ENCODE measurements at regions not wholly inside any gene's neighbourhood (a gene's known extent, or its start where the extent isn't known, plus 50 kb on each side); places are given as distances from the start of the nearest gene placed in this dataset.

DNA sequence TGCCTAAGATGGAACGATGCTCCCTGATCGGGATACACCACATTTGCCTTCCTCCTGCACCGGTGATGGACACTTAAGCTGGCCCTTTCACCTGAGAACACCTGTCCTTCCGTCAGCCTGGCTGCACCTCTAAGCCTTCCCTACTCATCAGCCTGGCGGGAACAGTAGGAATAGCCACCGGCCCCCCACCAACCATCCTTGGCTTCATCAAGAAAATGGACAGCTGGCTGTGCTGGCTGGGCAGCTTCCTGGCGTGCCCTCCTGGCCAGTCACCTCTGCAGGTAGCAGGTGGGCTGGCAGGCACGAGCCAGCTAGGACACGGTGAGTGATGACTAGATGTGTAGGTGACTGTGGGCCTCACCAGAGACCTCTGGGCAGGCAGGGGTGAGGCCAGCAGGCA, 142.8 kb downstream of the CTTN start:
- Histone ChIP-seq H3K9ac (ENCODE audit: low read length) (no peak overlapping the region), H3K4me3 (replicated peaks in 1 of 2; ENCODE audit: low read depth in 1 of 2, low read length in 2 of 2) (no peak overlapping the region), H3K9me2 (ENCODE audit: insufficient read depth) (no peaks in the 10 kb centered on the region), H3K9me3 (ENCODE audit: control insufficient read depth in 1 of 2, insufficient read depth in 1 of 2, low read depth in 1 of 2, low read length in 2 of 2) (peaks cover 0 to 3% of the 10 kb centered on the region in 2 experiments; a peak in 1 of 4 replicates), H3K4me2 (ENCODE audit: low read length) (no peak overlapping the region), H2AFZ (ENCODE audit: low read depth, low read length, poor library complexity, severe bottlenecking) (no peak overlapping the region), H3K4me1 (ENCODE audit: control insufficient read depth in 1 of 2, insufficient read depth in 2 of 2, low read length in 2 of 2) (no peaks in the 10 kb centered on the region; a peak in 1 of 4 replicates), H3K36me3 (ENCODE audit: control insufficient read depth in 1 of 2, insufficient read depth in 2 of 2, low read length in 2 of 2) (no peaks in the 10 kb centered on the region), H3K27ac (ENCODE audit: low read depth, low read length) (no peak overlapping the region), H3K79me2 (ENCODE audit: insufficient read depth, low read length) (no peaks in the 10 kb centered on the region), H4K20me1 (ENCODE audit: insufficient read depth) (no peaks in the 10 kb centered on the region), H3K27me3 (ENCODE audit: insufficient read depth, low read length) (no peaks in the 10 kb centered on the region)
- intact Hi-C loops (cut with micrococcal nuclease), result no loop called here
- no peak for DNase-seq (ENCODE audit: low read depth, low spot score)
- ChIA-PET RAD21 (ENCODE audit: low non-redundant PET in 1 of 2, low total read pairs in 2 of 2, uncharacterized antibody in 2 of 2, unreplicated experiment in 2 of 2) (no interaction called here), POLR2A (no interaction called here), CTCF (no interaction called here)
- ATAC-seq, result no peak
- TF ChIP-seq CBX3 (IDR thresholded peaks at IDR 0.05; ENCODE audit: low read depth) (no peak), RAD21 (IDR thresholded peaks at IDR 0.05; ENCODE audit: low read depth) (no peak), EZH2 (IDR thresholded peaks at IDR 0.05) (no peak), JUND (IDR thresholded peaks at IDR 0.05) (no peak), EZH2phosphoT487 (IDR thresholded peaks at IDR 0.05; ENCODE audit: borderline replicate concordance) (no peak), SRF (IDR thresholded peaks at IDR 0.05; ENCODE audit: low read depth) (no peak), EGR1 (IDR thresholded peaks at IDR 0.05; ENCODE audit: low read depth) (no peak), ZFX (IDR thresholded peaks at IDR 0.05) (no peak), SP1 (IDR thresholded peaks at IDR 0.05; ENCODE audit: low read depth) (no peak), ELF1 (IDR thresholded peaks at IDR 0.05; ENCODE audit: borderline replicate concordance, low read depth) (no peak), FOSL1 (IDR thresholded peaks at IDR 0.05; ENCODE audit: low read depth) (no peak), POLR2AphosphoS5 (IDR thresholded peaks at IDR 0.05; ENCODE audit: low read depth, low read length) (no peak)
- TF ChIP-seq, protein P1, sequence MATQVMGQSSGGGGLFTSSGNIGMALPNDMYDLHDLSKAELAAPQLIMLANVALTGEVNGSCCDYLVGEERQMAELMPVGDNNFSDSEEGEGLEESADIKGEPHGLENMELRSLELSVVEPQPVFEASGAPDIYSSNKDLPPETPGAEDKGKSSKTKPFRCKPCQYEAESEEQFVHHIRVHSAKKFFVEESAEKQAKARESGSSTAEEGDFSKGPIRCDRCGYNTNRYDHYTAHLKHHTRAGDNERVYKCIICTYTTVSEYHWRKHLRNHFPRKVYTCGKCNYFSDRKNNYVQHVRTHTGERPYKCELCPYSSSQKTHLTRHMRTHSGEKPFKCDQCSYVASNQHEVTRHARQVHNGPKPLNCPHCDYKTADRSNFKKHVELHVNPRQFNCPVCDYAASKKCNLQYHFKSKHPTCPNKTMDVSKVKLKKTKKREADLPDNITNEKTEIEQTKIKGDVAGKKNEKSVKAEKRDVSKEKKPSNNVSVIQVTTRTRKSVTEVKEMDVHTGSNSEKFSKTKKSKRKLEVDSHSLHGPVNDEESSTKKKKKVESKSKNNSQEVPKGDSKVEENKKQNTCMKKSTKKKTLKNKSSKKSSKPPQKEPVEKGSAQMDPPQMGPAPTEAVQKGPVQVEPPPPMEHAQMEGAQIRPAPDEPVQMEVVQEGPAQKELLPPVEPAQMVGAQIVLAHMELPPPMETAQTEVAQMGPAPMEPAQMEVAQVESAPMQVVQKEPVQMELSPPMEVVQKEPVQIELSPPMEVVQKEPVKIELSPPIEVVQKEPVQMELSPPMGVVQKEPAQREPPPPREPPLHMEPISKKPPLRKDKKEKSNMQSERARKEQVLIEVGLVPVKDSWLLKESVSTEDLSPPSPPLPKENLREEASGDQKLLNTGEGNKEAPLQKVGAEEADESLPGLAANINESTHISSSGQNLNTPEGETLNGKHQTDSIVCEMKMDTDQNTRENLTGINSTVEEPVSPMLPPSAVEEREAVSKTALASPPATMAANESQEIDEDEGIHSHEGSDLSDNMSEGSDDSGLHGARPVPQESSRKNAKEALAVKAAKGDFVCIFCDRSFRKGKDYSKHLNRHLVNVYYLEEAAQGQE (IDR thresholded peaks at IDR 0.05; ENCODE audit: low read depth), result no peak
- TF ChIP-seq, protein P2, sequence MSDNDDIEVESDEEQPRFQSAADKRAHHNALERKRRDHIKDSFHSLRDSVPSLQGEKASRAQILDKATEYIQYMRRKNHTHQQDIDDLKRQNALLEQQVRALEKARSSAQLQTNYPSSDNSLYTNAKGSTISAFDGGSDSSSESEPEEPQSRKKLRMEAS (IDR thresholded peaks at IDR 0.05), result no peak
- TF ChIP-seq, protein P3, sequence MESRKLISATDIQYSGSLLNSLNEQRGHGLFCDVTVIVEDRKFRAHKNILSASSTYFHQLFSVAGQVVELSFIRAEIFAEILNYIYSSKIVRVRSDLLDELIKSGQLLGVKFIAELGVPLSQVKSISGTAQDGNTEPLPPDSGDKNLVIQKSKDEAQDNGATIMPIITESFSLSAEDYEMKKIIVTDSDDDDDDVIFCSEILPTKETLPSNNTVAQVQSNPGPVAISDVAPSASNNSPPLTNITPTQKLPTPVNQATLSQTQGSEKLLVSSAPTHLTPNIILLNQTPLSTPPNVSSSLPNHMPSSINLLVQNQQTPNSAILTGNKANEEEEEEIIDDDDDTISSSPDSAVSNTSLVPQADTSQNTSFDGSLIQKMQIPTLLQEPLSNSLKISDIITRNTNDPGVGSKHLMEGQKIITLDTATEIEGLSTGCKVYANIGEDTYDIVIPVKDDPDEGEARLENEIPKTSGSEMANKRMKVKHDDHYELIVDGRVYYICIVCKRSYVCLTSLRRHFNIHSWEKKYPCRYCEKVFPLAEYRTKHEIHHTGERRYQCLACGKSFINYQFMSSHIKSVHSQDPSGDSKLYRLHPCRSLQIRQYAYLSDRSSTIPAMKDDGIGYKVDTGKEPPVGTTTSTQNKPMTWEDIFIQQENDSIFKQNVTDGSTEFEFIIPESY (IDR thresholded peaks at IDR 0.05; ENCODE audit: extremely low read depth, insufficient replicate concordance, low read length), result no peak
- TF ChIP-seq, protein P4, sequence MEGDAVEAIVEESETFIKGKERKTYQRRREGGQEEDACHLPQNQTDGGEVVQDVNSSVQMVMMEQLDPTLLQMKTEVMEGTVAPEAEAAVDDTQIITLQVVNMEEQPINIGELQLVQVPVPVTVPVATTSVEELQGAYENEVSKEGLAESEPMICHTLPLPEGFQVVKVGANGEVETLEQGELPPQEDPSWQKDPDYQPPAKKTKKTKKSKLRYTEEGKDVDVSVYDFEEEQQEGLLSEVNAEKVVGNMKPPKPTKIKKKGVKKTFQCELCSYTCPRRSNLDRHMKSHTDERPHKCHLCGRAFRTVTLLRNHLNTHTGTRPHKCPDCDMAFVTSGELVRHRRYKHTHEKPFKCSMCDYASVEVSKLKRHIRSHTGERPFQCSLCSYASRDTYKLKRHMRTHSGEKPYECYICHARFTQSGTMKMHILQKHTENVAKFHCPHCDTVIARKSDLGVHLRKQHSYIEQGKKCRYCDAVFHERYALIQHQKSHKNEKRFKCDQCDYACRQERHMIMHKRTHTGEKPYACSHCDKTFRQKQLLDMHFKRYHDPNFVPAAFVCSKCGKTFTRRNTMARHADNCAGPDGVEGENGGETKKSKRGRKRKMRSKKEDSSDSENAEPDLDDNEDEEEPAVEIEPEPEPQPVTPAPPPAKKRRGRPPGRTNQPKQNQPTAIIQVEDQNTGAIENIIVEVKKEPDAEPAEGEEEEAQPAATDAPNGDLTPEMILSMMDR (IDR thresholded peaks at IDR 0.05 in 2 of 3, conservative IDR thresholded peaks at IDR 0.05 in 1 of 3; ENCODE audit: borderline replicate concordance in 1 of 3, insufficient read depth in 1 of 3, low read depth in 2 of 3, low read length in 2 of 3), result no peak
- no TSS peak for BruUV-seq (replicated peaks)
